HepG2 (cell line): ENCODE measurements at regions not wholly inside any gene's neighbourhood (a gene's known extent, or its start where the extent isn't known, plus 50 kb on each side); places are given as distances from the start of the nearest gene placed in this dataset.

Source experiments
- ATAC-seq: fragments of 200-7000 bp; cut with Tn5 transposase; 3 replicates; pipeline ENCODE4 v1.9.1; 2020; ENCODE audit warnings: mild to moderate bottlenecking, moderate library complexity
- BruUV-seq: library from RNA; stranded (reverse); fragments of 400-500 nt; replicated peaks from 2 replicates; lab custom pipeline; 2021; lab: Mats Ljungman, UMichigan
- CTCF ChIA-PET: fragments of 300-600 bp; formaldehyde crosslinking; extraction: SDS; loops from one replicate; lab custom pipeline; 2021; ENCODE audit warnings: low total read pairs, inconsistent platforms, low intra/inter-chr PET ratio; lab: Yijun Ruan, JAX
- POLR2A ChIA-PET: fragments of 350-600 bp; sonication (Branson Sonifier 250); formaldehyde crosslinking; loops from one replicate; lab custom pipeline; 2020; ENCODE audit warnings: antibody characterized with exemption, inconsistent platforms; lab: Yijun Ruan, JAX
- DNase-seq: peaks from one replicate; pipeline ENCODE4 v3.0.0-alpha.2; 2015; ENCODE audit warnings: low spot score
- FAIRE-seq: peaks from 3 replicates; lab custom pipeline; 2011; peaks lifted over from hg19 to GRCh38; lab: Jason Lieb, UNC
- H2AFZ ChIP-seq: one replicate; pipeline ENCODE4 v1.6.1; 2011; ENCODE audit warnings: low read length, inconsistent platforms
- H3K27ac ChIP-seq: fragments of 300-600 bp; 3 replicates; pipeline ENCODE4 v1.8.0; 2011; ENCODE audit warnings: mixed run types, mild to moderate bottlenecking, mixed read lengths, low read length, inconsistent platforms; ENCODE audit not compliant: insufficient read depth; ENCODE audit errors: extremely low read length
- H3K27me3 ChIP-seq, 2 experiments: fragments of 200-600 bp in 1 of 2; 2 replicates in 1 of 2; 3 replicates in 1 of 2; pipeline versions ENCODE4 v1.6.0 to v1.8.0; 2011; ENCODE audit warnings: low read length in 2 of 2, mild to moderate bottlenecking in 2 of 2, moderate library complexity in 2 of 2, inconsistent platforms in 1 of 2; ENCODE audit not compliant: insufficient read depth in 2 of 2, control insufficient read depth in 1 of 2
- H3K36me3 ChIP-seq, 2 experiments: fragments of 200-600 bp in 1 of 2; replicated peaks in 1 of 2; 2 replicates in 1 of 2; 3 replicates in 1 of 2; pipeline versions ENCODE4 v1.5.1 to v1.8.0; 2011; ENCODE audit warnings: low read length in 2 of 2, inconsistent platforms in 1 of 2; ENCODE audit not compliant: insufficient read depth in 2 of 2, control insufficient read depth in 1 of 2
- H3K4me1 ChIP-seq: 2 replicates; pipeline ENCODE4 v1.5.1; 2012; ENCODE audit warnings: low read length, inconsistent platforms; ENCODE audit not compliant: insufficient read depth
- H3K4me2 ChIP-seq: 2 replicates; pipeline ENCODE4 v1.6.0; 2011; ENCODE audit warnings: low read depth, low read length, inconsistent platforms
- H3K4me3 ChIP-seq, 3 experiments: fragments of 200-600 bp in 1 of 3; sonication (generic), shearing (Covaris generic) in 1 of 3; replicated peaks in 1 of 3; 2 replicates each; pipeline ENCODE4 v1.5.1; 2011 to 2016; ENCODE audit warnings: low read length in 3 of 3, inconsistent platforms in 2 of 3, low read depth in 2 of 3, mild to moderate bottlenecking in 2 of 3, control low read depth in 1 of 3, mixed read lengths in 1 of 3; ENCODE audit not compliant: insufficient read depth in 1 of 3
- H3K79me2 ChIP-seq: one replicate; pipeline ENCODE4 v1.6.1; 2011; ENCODE audit warnings: low read length, inconsistent platforms; ENCODE audit not compliant: insufficient read depth
- H3K9ac ChIP-seq: 2 replicates; pipeline ENCODE4 v1.6.0; 2011; ENCODE audit warnings: mild to moderate bottlenecking, low read depth, low read length, inconsistent platforms; ENCODE audit not compliant: insufficient read depth
- H3K9me3 ChIP-seq: 2 replicates; pipeline ENCODE4 v1.5.1; 2012; ENCODE audit warnings: mild to moderate bottlenecking, low read length
- H4K20me1 ChIP-seq: 2 replicates; pipeline ENCODE4 v1.6.0; 2011; ENCODE audit warnings: inconsistent platforms, mild to moderate bottlenecking, low read length, moderate library complexity; ENCODE audit not compliant: insufficient read depth
- CENPBD1 ChIP-seq: sonication (generic); formaldehyde crosslinking; IDR thresholded peaks from 2 replicates; pipeline ENCODE4 v1.8.0; 2022; ENCODE audit warnings: missing genetic modification reagents, low read depth, mild to moderate bottlenecking, borderline replicate concordance
- FOXJ3 ChIP-seq: sonication (generic); formaldehyde crosslinking; IDR thresholded peaks from 2 replicates; pipeline ENCODE4 v1.4.0; 2020; ENCODE audit warnings: missing genetic modification reagents, mild to moderate bottlenecking, borderline replicate concordance
- IKZF5 ChIP-seq: IDR thresholded peaks from 2 replicates; pipeline ENCODE4 v1.6.1; 2018; ENCODE audit warnings: missing genetic modification reagents, mild to moderate bottlenecking, missing compliant biosample characterization
- MBD4 ChIP-seq: IDR thresholded peaks from 2 replicates; pipeline ENCODE4 v1.6.1; 2012; ENCODE audit warnings: low read length, inconsistent platforms, borderline replicate concordance
- MED8 ChIP-seq: sonication (generic); formaldehyde crosslinking; IDR thresholded peaks from 2 replicates; pipeline ENCODE4 v1.8.1; 2023; ENCODE audit warnings: mild to moderate bottlenecking, missing genetic modification reagents; ENCODE audit not compliant: insufficient replicate concordance
- NCOR1 ChIP-seq: fragments of 200-600 bp; sonication (generic); IDR thresholded peaks from 2 replicates; pipeline ENCODE4 v1.7.0; 2017; ENCODE audit warnings: antibody characterized with exemption, low read length, borderline replicate concordance
- SETDB1 ChIP-seq: sonication (generic); formaldehyde crosslinking; IDR thresholded peaks from 2 replicates; pipeline ENCODE4 v1.5.1; 2020; ENCODE audit warnings: missing genetic modification reagents, mild to moderate bottlenecking, borderline replicate concordance
- SOX13 ChIP-seq, 3 experiments: fragments of 450-650 bp in 1 of 3; sonication (generic) in 1 of 3; formaldehyde crosslinking in 1 of 3; IDR thresholded peaks in 2 of 3; conservative IDR thresholded peaks in 1 of 3; 2 replicates each; pipeline versions ENCODE4 v1.5.0 to v1.6.1; 2016 to 2020; ENCODE audit warnings: antibody characterized with exemption in 1 of 3, mild to moderate bottlenecking in 1 of 3, missing compliant biosample characterization in 1 of 3, missing genetic modification reagents in 1 of 3, moderate library complexity in 1 of 3
- THAP9 ChIP-seq: sonication (generic); formaldehyde crosslinking; IDR thresholded peaks from 2 replicates; pipeline ENCODE4; 2020; ENCODE audit warnings: missing genetic modification reagents, mild to moderate bottlenecking, borderline replicate concordance
- ZNF704 ChIP-seq: sonication (generic); formaldehyde crosslinking; IDR thresholded peaks from 2 replicates; pipeline ENCODE4 v1.8.1; 2023; ENCODE audit warnings: mild to moderate bottlenecking, inconsistent platforms, moderate library complexity, missing genetic modification reagents, borderline replicate concordance
- WGBS: methylation state at CpG from one replicate; pipeline ENCODE4 v1.1.6; 2017; ENCODE audit warnings: low lambda C conversion rate; 5-methylcytosine and 5-hydroxymethylcytosine counted together
- in situ Hi-C: cut with HindIII; loops from 2 replicates; pipeline ENCODE4 v1.10.0; 2017; ENCODE audit warnings: low pct_unique_long_range_greater_than_20kb; ENCODE audit not compliant: extremely low pct_ligation_motif_present
- intact Hi-C: fragments of 100-400 bp; cut with micrococcal nuclease; formaldehyde crosslinking; loops from one replicate; pipeline ENCODE4 v1.10.0; 2022; ENCODE audit not compliant: unreplicated experiment

- FAIRE-seq (no peak), DNase-seq (no peak), ATAC-seq (no peak)
- no peaks in the 10 kb centered on the region for H3K9me3 ChIP-seq
- 53% methylated on average over 14 of the region's 20 CpGs for WGBS
- intact Hi-C loops (no loop called here), in situ Hi-C loops (no loop called here)
- no peak overlapping the region for H3K4me3 ChIP-seq
- no peak overlapping the region for H3K9ac ChIP-seq
- H3K36me3 ChIP-seq, result no peaks in the 10 kb centered on the region
- H3K27ac ChIP-seq, result no peak overlapping the region
- no peaks in the 10 kb centered on the region for H3K79me2 ChIP-seq
- POLR2A ChIA-PET, result no interaction called here
- no peak overlapping the region for H2AFZ ChIP-seq
- no peak overlapping the region for H3K4me2 ChIP-seq
- CTCF ChIA-PET, result no interaction called here
- BruUV-seq, result no TSS peak
- H4K20me1 ChIP-seq, result peaks cover 9% of the 10 kb centered on the region; the same call in 1 of the 2 replicates
- peaks cover 4 to 50% of the 10 kb centered on the region in 2 experiments; a peak in 4 of 5 replicates for H3K27me3 ChIP-seq
- no peaks in the 10 kb centered on the region for H3K4me1 ChIP-seq
- TF ChIP-seq MBD4, result no peak
- TF ChIP-seq FOXJ3, result no peak
- TF ChIP-seq SETDB1, result no peak
- TF ChIP-seq IKZF5 (CRISPR knock-in tag), result no peak
- no peak for TF ChIP-seq CENPBD1 (CRISPR knock-in tag)
- TF ChIP-seq SOX13 (IDR thresholded peaks at IDR 0.05), result no peak
- TF ChIP-seq SOX13 (CRISPR knock-in tag; conservative IDR thresholded peaks at IDR 0.05 in 1 of 2, IDR thresholded peaks at IDR 0.05 in 1 of 2), result no peak
- TF ChIP-seq THAP9, result no peak
- TF ChIP-seq MED8, result no peak
- no peak for TF ChIP-seq ZNF704 (CRISPR knock-in tag)
- TF ChIP-seq NCOR1, result no peak
Observed at GRCh38 chr1:4126731-4127591, 226.9 kb upstream of the C1orf174 start.
